Astrocyte (in vitro differentiated cells and primary cell): ENCODE measurements at regions not wholly inside any gene's neighbourhood (a gene's known extent, or its start where the extent isn't known, plus 50 kb on each side); places are given as distances from the start of the nearest gene placed in this dataset.

Source experiments
- EZH2 ChIP-seq: IDR thresholded peaks from 2 replicates; pipeline ENCODE4 v1.6.1; 2012; ENCODE audit warnings: mild to moderate bottlenecking, low read length, inconsistent platforms; ENCODE audit not compliant: insufficient read depth
- TF ChIP-seq, protein P1 (sequence below): IDR thresholded peaks from 2 replicates; pipeline ENCODE4 v1.5.1; 2011; ENCODE audit warnings: low read depth, mild to moderate bottlenecking, inconsistent platforms, low read length, moderate library complexity; ENCODE audit not compliant: insufficient read depth

GRCh38 chr6:121839896-121840295 is 404.4 kb downstream of the GJA1 start:
- TF ChIP-seq, protein P1, sequence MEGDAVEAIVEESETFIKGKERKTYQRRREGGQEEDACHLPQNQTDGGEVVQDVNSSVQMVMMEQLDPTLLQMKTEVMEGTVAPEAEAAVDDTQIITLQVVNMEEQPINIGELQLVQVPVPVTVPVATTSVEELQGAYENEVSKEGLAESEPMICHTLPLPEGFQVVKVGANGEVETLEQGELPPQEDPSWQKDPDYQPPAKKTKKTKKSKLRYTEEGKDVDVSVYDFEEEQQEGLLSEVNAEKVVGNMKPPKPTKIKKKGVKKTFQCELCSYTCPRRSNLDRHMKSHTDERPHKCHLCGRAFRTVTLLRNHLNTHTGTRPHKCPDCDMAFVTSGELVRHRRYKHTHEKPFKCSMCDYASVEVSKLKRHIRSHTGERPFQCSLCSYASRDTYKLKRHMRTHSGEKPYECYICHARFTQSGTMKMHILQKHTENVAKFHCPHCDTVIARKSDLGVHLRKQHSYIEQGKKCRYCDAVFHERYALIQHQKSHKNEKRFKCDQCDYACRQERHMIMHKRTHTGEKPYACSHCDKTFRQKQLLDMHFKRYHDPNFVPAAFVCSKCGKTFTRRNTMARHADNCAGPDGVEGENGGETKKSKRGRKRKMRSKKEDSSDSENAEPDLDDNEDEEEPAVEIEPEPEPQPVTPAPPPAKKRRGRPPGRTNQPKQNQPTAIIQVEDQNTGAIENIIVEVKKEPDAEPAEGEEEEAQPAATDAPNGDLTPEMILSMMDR: no peak
- no peak for TF ChIP-seq EZH2
